GM23338 (cell line): ENCODE measurements at regions not wholly inside any gene's neighbourhood (a gene's known extent, or its start where the extent isn't known, plus 50 kb on each side); places are given as distances from the start of the nearest gene placed in this dataset.

Source experiments
- ATAC-seq: fragments of 200-7000 bp; cut with Tn5 transposase; 3 replicates; pipeline ENCODE4 v1.9.1; 2020
- DNase-seq: peaks from one replicate; pipeline ENCODE4 v3.0.0-alpha.2; 2015; ENCODE audit warnings: low spot score
- H2AFZ ChIP-seq: fragments of 200-600 bp; sonication (generic); 2 replicates; pipeline ENCODE4 v1.8.0; 2016; ENCODE audit warnings: antibody characterized with exemption, mild to moderate bottlenecking, moderate library complexity
- H3F3A ChIP-seq: fragments of 200-600 bp; sonication (generic); replicated peaks from 2 replicates; pipeline ENCODE4 v1.8.0; 2017; ENCODE audit warnings: antibody characterized with exemption, mixed run types, low read depth
- H3K27ac ChIP-seq: fragments of 200-600 bp; sonication (generic); 2 replicates; pipeline ENCODE4 v1.6.1; 2016; ENCODE audit warnings: low read depth
- H3K27me3 ChIP-seq: fragments of 200-600 bp; sonication (generic); 2 replicates; pipeline ENCODE4 v1.8.0; 2016; ENCODE audit warnings: mild to moderate bottlenecking, mixed run types, moderate library complexity; ENCODE audit not compliant: insufficient read depth
- H3K36me3 ChIP-seq: fragments of 200-600 bp; sonication (generic); 2 replicates; pipeline ENCODE4 v1.8.0; 2016; ENCODE audit warnings: mild to moderate bottlenecking; ENCODE audit not compliant: insufficient read depth
- H3K4me1 ChIP-seq: fragments of 200-600 bp; sonication (generic); 2 replicates; pipeline ENCODE4 v1.8.0; 2016; ENCODE audit warnings: mild to moderate bottlenecking, moderate library complexity; ENCODE audit not compliant: insufficient read depth
- H3K4me2 ChIP-seq: fragments of 200-600 bp; sonication (generic); 2 replicates; pipeline ENCODE4 v1.7.1; 2017; ENCODE audit warnings: mixed run types
- H3K4me3 ChIP-seq: fragments of 200-600 bp; sonication (generic); 2 replicates; pipeline ENCODE4 v1.6.1; 2016; ENCODE audit warnings: mixed run types
- H3K79me2 ChIP-seq: fragments of 200-600 bp; sonication (generic); replicated peaks from 2 replicates; pipeline ENCODE4 v1.8.0; 2017; ENCODE audit warnings: mild to moderate bottlenecking; ENCODE audit not compliant: insufficient read depth
- H3K9me2 ChIP-seq: fragments of 200-600 bp; sonication (generic); 2 replicates; pipeline ENCODE4 v1.8.0; 2017; ENCODE audit not compliant: insufficient read depth
- H4K20me1 ChIP-seq: fragments of 200-600 bp; sonication (generic); replicated peaks from 2 replicates; pipeline ENCODE4 v1.8.0; 2017; ENCODE audit warnings: mild to moderate bottlenecking; ENCODE audit not compliant: insufficient read depth
- H3K27ac Mint-ChIP-seq: 2 replicates; pipeline ENCODE4 v1.8.0; 2020; ENCODE audit warnings: inconsistent platforms, mild to moderate bottlenecking, moderate library complexity, mixed read lengths
- H3K27me3 Mint-ChIP-seq: 3 replicates; pipeline ENCODE4 v1.8.0; 2022; ENCODE audit warnings: low read depth, mild to moderate bottlenecking, moderate library complexity, mixed read lengths, inconsistent platforms; ENCODE audit not compliant: insufficient read depth, poor library complexity
- H3K36me3 Mint-ChIP-seq: 3 replicates; pipeline ENCODE4 v1.8.0; 2021; ENCODE audit warnings: low read depth, mild to moderate bottlenecking, inconsistent platforms, moderate library complexity, mixed read lengths
- H3K4me1 Mint-ChIP-seq: 3 replicates; pipeline ENCODE4 v1.8.0; 2020; ENCODE audit warnings: mild to moderate bottlenecking, inconsistent platforms, mixed read lengths
- H3K4me3 Mint-ChIP-seq: 3 replicates; pipeline ENCODE4 v1.8.0; 2021; ENCODE audit warnings: moderate library complexity, mild to moderate bottlenecking, inconsistent platforms, mixed read lengths
- H3K9me3 Mint-ChIP-seq: 3 replicates; pipeline ENCODE4 v1.8.0; 2020; ENCODE audit warnings: moderate library complexity, mild to moderate bottlenecking, inconsistent platforms, mixed read lengths
- CREB1 ChIP-seq: fragments of 250-450 bp; sonication (Bioruptor Pico); IDR thresholded peaks from 2 replicates; pipeline ENCODE4 v1.5.0; 2020; ENCODE audit warnings: low read depth, mild to moderate bottlenecking, moderate library complexity
- ZNF114 ChIP-seq: fragments of 250-450 bp; sonication (Bioruptor Pico); IDR thresholded peaks from 2 replicates; pipeline ENCODE4 v1.5.0; 2020; ENCODE audit warnings: mild to moderate bottlenecking, moderate library complexity
- TF ChIP-seq, protein P1 (sequence below): fragments of 250-450 bp; sonication (Bioruptor Pico); IDR thresholded peaks from 2 replicates; pipeline ENCODE4 v1.5.0; 2020; ENCODE audit warnings: mild to moderate bottlenecking, moderate library complexity

DNA sequence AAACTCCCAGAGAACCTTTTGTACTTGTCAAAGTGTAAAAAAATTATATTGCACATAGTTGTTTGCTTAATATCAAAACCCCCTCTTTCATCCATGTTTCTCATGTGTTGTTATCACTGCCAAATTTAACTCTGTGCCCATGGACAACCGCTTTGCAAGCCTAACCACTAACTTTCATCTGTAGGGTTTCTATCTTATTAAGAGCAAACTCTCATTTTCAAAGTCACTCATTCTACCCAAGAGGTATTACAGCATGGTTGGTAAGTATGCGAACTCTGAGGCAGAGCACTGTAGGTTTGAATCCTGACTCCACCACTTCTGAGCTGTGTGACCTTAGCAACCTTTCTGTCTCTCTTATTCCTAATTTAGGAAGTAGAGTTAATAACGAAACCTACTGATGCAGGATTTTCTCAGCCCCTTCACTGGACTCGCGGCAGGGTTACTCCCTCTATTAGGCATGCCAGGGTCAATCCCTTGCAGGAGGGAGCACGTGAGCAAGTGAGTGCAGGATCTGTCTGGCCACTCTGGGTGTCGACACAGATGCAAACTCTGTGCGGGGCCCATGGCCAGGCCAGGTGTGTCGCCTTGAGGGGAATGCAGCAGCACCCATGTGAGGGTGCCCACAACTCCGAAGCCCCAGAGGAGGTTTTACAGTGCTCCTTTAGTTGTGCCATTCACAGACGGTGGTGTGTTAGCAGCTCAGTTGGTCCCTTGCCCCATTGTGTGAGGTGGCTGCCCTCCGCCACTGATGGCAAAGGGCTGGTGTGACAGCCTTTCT, 361.5 kb upstream of the ADGRL2 start (continued):
- TF ChIP-seq, protein P1, sequence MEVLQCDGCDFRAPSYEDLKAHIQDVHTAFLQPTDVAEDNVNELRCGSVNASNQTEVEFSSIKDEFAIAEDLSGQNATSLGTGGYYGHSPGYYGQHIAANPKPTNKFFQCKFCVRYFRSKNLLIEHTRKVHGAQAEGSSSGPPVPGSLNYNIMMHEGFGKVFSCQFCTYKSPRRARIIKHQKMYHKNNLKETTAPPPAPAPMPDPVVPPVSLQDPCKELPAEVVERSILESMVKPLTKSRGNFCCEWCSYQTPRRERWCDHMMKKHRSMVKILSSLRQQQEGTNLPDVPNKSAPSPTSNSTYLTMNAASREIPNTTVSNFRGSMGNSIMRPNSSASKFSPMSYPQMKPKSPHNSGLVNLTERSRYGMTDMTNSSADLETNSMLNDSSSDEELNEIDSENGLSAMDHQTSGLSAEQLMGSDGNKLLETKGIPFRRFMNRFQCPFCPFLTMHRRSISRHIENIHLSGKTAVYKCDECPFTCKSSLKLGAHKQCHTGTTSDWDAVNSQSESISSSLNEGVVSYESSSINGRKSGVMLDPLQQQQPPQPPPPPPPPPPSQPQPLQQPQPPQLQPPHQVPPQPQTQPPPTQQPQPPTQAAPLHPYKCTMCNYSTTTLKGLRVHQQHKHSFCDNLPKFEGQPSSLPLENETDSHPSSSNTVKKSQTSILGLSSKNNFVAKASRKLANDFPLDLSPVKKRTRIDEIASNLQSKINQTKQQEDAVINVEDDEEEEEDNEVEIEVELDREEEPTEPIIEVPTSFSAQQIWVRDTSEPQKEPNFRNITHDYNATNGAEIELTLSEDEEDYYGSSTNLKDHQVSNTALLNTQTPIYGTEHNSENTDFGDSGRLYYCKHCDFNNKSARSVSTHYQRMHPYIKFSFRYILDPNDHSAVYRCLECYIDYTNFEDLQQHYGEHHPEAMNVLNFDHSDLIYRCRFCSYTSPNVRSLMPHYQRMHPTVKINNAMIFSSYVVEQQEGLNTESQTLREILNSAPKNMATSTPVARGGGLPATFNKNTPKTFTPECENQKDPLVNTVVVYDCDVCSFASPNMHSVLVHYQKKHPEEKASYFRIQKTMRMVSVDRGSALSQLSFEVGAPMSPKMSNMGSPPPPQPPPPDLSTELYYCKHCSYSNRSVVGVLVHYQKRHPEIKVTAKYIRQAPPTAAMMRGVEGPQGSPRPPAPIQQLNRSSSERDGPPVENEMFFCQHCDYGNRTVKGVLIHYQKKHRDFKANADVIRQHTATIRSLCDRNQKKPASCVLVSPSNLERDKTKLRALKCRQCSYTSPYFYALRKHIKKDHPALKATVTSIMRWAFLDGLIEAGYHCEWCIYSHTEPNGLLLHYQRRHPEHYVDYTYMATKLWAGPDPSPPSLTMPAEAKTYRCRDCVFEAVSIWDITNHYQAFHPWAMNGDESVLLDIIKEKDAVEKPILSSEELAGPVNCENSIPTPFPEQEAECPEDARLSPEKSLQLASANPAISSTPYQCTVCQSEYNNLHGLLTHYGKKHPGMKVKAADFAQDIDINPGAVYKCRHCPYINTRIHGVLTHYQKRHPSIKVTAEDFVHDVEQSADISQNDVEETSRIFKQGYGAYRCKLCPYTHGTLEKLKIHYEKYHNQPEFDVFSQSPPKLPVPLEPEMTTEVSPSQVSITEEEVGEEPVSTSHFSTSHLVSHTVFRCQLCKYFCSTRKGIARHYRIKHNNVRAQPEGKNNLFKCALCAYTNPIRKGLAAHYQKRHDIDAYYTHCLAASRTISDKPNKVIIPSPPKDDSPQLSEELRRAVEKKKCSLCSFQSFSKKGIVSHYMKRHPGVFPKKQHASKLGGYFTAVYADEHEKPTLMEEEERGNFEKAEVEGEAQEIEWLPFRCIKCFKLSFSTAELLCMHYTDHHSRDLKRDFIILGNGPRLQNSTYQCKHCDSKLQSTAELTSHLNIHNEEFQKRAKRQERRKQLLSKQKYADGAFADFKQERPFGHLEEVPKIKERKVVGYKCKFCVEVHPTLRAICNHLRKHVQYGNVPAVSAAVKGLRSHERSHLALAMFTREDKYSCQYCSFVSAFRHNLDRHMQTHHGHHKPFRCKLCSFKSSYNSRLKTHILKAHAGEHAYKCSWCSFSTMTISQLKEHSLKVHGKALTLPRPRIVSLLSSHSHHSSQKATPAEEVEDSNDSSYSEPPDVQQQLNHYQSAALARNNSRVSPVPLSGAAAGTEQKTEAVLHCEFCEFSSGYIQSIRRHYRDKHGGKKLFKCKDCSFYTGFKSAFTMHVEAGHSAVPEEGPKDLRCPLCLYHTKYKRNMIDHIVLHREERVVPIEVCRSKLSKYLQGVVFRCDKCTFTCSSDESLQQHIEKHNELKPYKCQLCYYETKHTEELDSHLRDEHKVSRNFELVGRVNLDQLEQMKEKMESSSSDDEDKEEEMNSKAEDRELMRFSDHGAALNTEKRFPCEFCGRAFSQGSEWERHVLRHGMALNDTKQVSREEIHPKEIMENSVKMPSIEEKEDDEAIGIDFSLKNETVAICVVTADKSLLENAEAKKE (CRISPR knock-in tag): no peak
- no peak for TF ChIP-seq CREB1

DNA sequence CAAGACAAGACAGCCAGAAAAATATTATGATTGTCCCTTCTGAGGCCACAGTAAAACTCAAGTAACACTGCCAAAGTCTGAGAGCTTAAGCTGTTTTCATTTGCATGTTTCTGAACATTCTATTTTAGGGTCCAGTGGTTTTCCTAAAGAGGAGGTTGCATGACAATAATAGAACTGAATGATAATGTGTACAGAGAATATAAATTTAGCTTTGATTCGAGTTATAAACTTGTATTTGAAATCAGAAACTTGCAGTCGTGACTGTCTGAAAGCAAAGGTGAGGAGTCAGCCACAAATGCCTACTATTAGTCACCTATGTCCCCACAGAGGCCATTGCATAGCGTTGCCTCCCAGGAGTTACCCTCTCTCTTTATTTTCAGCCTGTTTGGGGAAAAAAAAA, 363.1 kb upstream of the ADGRL2 start:
- peak overlapping the region; percentile 70; the same call in 1 of the 2 replicates for H2AFZ ChIP-seq

More for the DNA sequence above, 363.1 kb upstream of the ADGRL2 start:
- peaks cover 13% of the 10 kb centered on the region for H3K9me3 Mint-ChIP-seq
- Histone ChIP-seq H3K79me2 (no peaks in the 10 kb centered on the region), H3K4me3 (no peak overlapping the region), H3K4me2 (no peak overlapping the region), H3K36me3 (no peaks in the 10 kb centered on the region; the same call in 1 of the 2 replicates), H4K20me1 (no peaks in the 10 kb centered on the region), H3F3A (no peaks in the 10 kb centered on the region), H3K9me2 (0 out of 2 replicates have a peak, but pooled peaks cover 4% of the 10 kb centered on the region), H3K4me1 (peaks cover 7% of the 10 kb centered on the region), H3K27me3 (no peaks in the 10 kb centered on the region), H3K27ac (no peak overlapping the region)
- peaks cover 2% of the 10 kb centered on the region for H3K27me3 Mint-ChIP-seq
- no peak for DNase-seq
- H3K4me3 Mint-ChIP-seq: no peak overlapping the region
- no peak for ATAC-seq
- H3K4me1 Mint-ChIP-seq: peaks cover 24% of the 10 kb centered on the region
- 0 out of 2 replicates have a peak overlapping the region, but pooled peaks have one; percentile 22 for H3K27ac Mint-ChIP-seq
- peaks cover 20% of the 10 kb centered on the region for H3K36me3 Mint-ChIP-seq
- no peak for TF ChIP-seq ZNF114
